Activated naive CD4-positive, alpha-beta T cell treated with anti-CD3 and anti-CD28 coated beads, Interleukin-2, amount 50 U/mL, for 24 hours (primary cell): ENCODE measurements at regions not wholly inside any gene's neighbourhood (a gene's known extent, or its start where the extent isn't known, plus 50 kb on each side); places are given as distances from the start of the nearest gene placed in this dataset.
"Not testable (repeated sequence)": the region's sequence is repeated elsewhere in the genome, so short reads cannot be mapped to it uniquely, and the experiment has no call there.

Source experiments
- H3K27ac Mint-ChIP-seq: one replicate; pipeline ENCODE4 v1.8.0; 2021; ENCODE audit warnings: mild to moderate bottlenecking, mixed read lengths
- H3K27me3 Mint-ChIP-seq: one replicate; pipeline ENCODE4 v1.8.0; 2021; ENCODE audit warnings: mixed read lengths
- H3K36me3 Mint-ChIP-seq: one replicate; pipeline ENCODE4 v1.8.0; 2021; ENCODE audit warnings: mixed read lengths
- H3K4me1 Mint-ChIP-seq: one replicate; pipeline ENCODE4 v1.8.0; 2021; ENCODE audit warnings: mixed read lengths
- H3K4me3 Mint-ChIP-seq: one replicate; pipeline ENCODE4 v1.8.0; 2021; ENCODE audit warnings: mild to moderate bottlenecking, mixed read lengths
- H3K9me3 Mint-ChIP-seq: one replicate; pipeline ENCODE4 v1.8.0; 2021; ENCODE audit warnings: mixed read lengths

GRCh38 chr9:97199683-97200082 lies 107.8 kb upstream of the CCDC180 start:
- not testable (repeated sequence) for H3K4me3 Mint-ChIP-seq, H3K9me3 Mint-ChIP-seq, H3K4me1 Mint-ChIP-seq, H3K27ac Mint-ChIP-seq, H3K27me3 Mint-ChIP-seq
- peaks cover 11% of the 10 kb centered on the region for H3K36me3 Mint-ChIP-seq

DNA sequence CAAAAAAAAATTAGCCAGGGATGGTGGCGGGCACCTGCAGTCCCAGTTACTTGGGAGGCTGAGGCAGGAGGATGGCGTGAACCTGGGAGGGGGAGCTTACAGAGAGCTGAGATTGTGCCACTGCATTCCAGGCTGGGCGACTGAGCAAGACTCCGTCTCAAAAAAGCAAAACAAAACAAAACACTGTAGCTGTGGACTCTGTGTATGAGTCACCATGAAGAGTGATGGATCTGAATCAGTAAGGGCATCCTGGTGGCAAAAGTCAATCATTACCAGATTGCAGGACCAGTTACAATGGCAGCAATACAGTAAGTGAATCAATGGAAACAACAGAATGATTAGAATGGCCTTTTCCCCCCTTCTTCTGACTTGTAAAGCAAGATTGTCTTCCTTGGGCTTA lies 113.7 kb upstream of the CCDC180 start:
- not testable (repeated sequence) for H3K27ac Mint-ChIP-seq, H3K4me3 Mint-ChIP-seq, H3K4me1 Mint-ChIP-seq, H3K27me3 Mint-ChIP-seq, H3K36me3 Mint-ChIP-seq, H3K9me3 Mint-ChIP-seq

DNA sequence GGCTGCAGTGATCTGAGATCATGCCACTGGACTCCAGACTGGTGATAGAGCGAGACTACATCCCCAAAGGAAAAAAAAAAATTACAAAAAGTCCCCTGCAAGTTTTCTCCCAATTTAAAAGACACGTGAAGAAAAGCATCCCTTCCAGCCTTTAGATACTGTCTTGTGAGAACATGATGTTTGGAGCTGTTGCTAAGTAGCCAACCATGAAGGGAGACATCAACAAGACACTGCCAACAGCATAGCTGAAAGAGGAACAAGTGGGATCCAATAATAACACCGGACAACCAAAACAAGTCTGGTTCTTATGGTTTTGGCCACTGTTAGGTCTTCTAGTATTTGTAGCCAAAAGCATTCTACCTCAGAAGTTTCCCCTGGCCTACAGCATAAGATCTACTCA lies 118.9 kb upstream of the CCDC180 start:
- Mint-ChIP-seq H3K4me1 (no peaks in the 10 kb centered on the region), H3K9me3 (no peaks in the 10 kb centered on the region), H3K27ac (no peak overlapping the region), H3K4me3 (no peak overlapping the region), H3K36me3 (no peaks in the 10 kb centered on the region), H3K27me3 (no peaks in the 10 kb centered on the region)

GRCh38 chr9:97187706-97188105 lies 119.8 kb upstream of the CCDC180 start:
- H3K9me3 Mint-ChIP-seq, H3K27me3 Mint-ChIP-seq, H3K36me3 Mint-ChIP-seq, H3K27ac Mint-ChIP-seq, H3K4me3 Mint-ChIP-seq, H3K4me1 Mint-ChIP-seq: not testable (repeated sequence)

DNA sequence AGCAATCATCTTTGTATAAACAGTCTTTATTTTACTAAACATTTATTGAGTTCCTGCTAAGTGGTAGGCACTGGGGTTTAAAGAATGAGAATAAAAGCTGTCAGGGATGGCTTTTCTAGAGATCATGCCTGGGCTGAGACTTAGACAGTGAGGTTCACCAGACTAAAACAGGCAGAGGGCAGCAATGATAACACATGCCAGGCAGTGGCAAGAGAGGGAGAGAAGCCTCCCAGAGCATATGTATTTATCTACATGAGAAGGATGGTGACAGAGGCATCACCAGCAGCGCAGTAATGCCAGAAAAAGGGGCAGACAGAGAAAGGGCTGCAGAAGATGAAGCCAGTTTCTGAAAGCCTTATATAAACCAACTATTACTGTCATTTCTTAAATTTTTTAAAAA lies 121.0 kb upstream of the CCDC180 start:
- Mint-ChIP-seq H3K27ac (no peak overlapping the region), H3K4me3 (no peak overlapping the region), H3K27me3 (no peaks in the 10 kb centered on the region), H3K36me3 (peaks cover 3% of the 10 kb centered on the region), H3K9me3 (no peaks in the 10 kb centered on the region), H3K4me1 (no peaks in the 10 kb centered on the region)

DNA sequence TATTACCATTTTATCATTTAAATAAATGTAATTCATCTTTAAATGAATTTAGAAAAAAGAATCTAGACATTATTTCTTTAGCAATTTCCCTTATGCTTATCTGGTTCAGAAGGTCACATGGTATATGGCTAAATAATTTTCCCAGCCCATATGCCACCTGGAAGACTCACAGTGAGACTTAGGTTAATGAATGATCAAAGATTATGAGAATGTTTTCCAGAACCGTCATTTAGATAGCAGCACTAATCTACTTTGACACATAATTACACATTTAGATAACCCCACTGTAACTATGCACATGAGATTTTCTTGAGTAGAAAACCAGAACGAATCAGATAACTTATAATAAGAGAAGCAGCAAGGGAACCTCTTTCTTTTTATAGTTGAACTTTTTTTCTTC lies 124.9 kb upstream of the CCDC180 start:
- not testable (repeated sequence) for H3K27me3 Mint-ChIP-seq, H3K4me1 Mint-ChIP-seq, H3K27ac Mint-ChIP-seq, H3K4me3 Mint-ChIP-seq, H3K36me3 Mint-ChIP-seq, H3K9me3 Mint-ChIP-seq

GRCh38 chr9:97179616-97180015 lies 127.8 kb upstream of the CCDC180 start:
- peaks cover 3% of the 10 kb centered on the region for H3K36me3 Mint-ChIP-seq
- peaks cover under 1% of the 10 kb centered on the region for H3K9me3 Mint-ChIP-seq
- H3K4me1 Mint-ChIP-seq: no peaks in the 10 kb centered on the region
- no peaks in the 10 kb centered on the region for H3K27me3 Mint-ChIP-seq
- H3K27ac Mint-ChIP-seq: no peak overlapping the region
- H3K4me3 Mint-ChIP-seq: no peak overlapping the region

DNA sequence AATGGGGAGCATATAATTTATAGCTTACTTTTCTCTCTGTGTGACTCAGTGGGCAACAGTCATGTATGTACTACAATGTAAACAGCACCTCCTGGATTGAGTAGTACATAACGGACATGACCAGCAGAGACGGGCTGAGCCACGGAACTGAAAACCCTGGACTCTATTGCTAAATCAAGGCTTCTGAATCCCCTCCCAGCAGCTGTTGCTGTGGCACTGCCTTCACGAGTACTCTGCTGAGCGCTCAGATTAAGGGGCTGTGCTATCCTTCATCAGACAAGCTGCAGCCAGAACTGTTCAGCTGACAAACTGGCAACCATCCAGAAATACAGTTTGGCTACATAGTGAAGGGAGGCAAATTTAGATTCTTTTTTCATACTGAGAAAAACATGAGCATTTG lies 131.3 kb upstream of the CCDC180 start:
- no peak overlapping the region for H3K27ac Mint-ChIP-seq
- H3K36me3 Mint-ChIP-seq: peaks cover 5% of the 10 kb centered on the region
- H3K27me3 Mint-ChIP-seq: no peaks in the 10 kb centered on the region
- no peaks in the 10 kb centered on the region for H3K4me1 Mint-ChIP-seq
- no peak overlapping the region for H3K4me3 Mint-ChIP-seq
- peaks cover 8% of the 10 kb centered on the region for H3K9me3 Mint-ChIP-seq

DNA sequence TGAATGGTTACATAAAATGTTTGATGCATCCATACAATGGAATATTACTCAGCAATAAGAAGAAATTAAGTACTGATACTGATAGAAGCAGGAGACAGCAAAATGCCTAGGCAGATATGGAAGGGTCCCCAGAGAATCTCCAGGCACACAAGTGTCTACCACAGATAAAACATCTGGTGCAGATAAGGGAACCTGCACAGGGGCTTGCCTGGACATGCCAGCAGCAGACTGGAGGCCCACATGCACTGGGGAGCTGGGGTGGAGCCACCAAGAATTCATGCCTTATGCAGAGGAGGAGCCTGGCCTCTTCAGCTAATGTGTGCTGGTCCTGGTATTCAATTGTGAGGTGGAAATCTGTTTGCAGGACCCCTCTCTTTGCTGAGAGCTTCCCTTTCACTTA lies 129.2 kb upstream of the CTSV start:
- H3K27me3 Mint-ChIP-seq, H3K4me3 Mint-ChIP-seq, H3K36me3 Mint-ChIP-seq, H3K4me1 Mint-ChIP-seq, H3K27ac Mint-ChIP-seq, H3K9me3 Mint-ChIP-seq: not testable (repeated sequence)

- not testable (repeated sequence) for H3K27ac Mint-ChIP-seq, H3K36me3 Mint-ChIP-seq, H3K4me1 Mint-ChIP-seq, H3K27me3 Mint-ChIP-seq, H3K4me3 Mint-ChIP-seq, H3K9me3 Mint-ChIP-seq
These were observed 127.7 kb upstream of the CTSV start for GRCh38 chr9:97166496-97167138.

DNA sequence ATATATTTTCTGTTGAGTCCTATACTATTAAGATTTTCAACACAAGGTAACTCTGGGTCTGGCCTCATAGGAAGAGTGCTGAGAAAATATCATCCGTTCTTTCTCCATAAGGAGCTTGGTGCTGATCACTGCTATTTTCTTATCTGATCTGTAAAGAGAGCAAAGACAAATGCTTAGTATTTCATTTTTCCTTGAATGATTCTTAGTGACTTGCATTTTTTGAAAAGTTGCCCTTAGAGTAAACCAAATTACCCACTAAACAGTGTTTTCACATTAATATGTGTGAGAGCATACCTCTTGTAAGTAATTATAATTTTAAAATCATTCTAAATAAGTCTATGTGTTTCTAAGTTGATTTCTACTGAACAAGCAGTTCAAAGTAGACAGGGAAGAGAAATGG lies 121.3 kb upstream of the CTSV start:
- H3K27ac Mint-ChIP-seq: no peak overlapping the region
- H3K9me3 Mint-ChIP-seq: no peaks in the 10 kb centered on the region
- no peaks in the 10 kb centered on the region for H3K4me1 Mint-ChIP-seq
- H3K27me3 Mint-ChIP-seq: no peaks in the 10 kb centered on the region
- H3K36me3 Mint-ChIP-seq: peaks cover 3% of the 10 kb centered on the region
- H3K4me3 Mint-ChIP-seq: no peak overlapping the region

DNA sequence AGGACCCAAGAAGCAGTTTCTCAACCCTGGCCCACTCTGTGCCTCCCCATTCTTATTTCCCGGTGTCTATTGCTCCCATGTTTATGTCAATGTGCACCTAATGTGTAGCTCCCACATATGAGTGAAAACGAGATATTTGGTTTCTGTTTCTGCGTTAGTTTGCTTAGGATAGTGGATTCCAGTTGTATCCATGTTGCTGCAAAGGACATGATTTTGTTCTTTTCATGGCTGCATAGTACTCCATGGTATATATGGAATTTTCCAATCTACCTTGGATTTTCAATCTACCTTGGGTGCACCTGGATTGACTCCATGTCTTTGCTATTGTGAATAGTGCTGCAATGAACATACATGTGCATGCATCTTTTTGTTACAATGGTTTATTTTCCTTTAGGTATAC lies 119.8 kb upstream of the CTSV start:
- not testable (repeated sequence) for H3K4me3 Mint-ChIP-seq, H3K9me3 Mint-ChIP-seq, H3K27ac Mint-ChIP-seq

GRCh38 chr9:97155441-97155840 lies 116.5 kb upstream of the CTSV start:
- H3K36me3 Mint-ChIP-seq, H3K27ac Mint-ChIP-seq, H3K4me1 Mint-ChIP-seq, H3K27me3 Mint-ChIP-seq, H3K4me3 Mint-ChIP-seq, H3K9me3 Mint-ChIP-seq: not testable (repeated sequence)

More for the DNA sequence above, 119.8 kb upstream of the CTSV start:
- not testable (repeated sequence) for H3K36me3 Mint-ChIP-seq, H3K4me1 Mint-ChIP-seq, H3K27me3 Mint-ChIP-seq

GRCh38 chr9:97153967-97154366 lies 115.0 kb upstream of the CTSV start:
- H3K9me3 Mint-ChIP-seq: no peaks in the 10 kb centered on the region
- no peaks in the 10 kb centered on the region for H3K4me1 Mint-ChIP-seq
- no peaks in the 10 kb centered on the region for H3K27me3 Mint-ChIP-seq
- H3K27ac Mint-ChIP-seq: no peak overlapping the region
- peaks cover 1% of the 10 kb centered on the region for H3K36me3 Mint-ChIP-seq
- no peak overlapping the region for H3K4me3 Mint-ChIP-seq

GRCh38 chr9:97153160-97153559 lies 114.2 kb upstream of the CTSV start:
- not testable (repeated sequence) for H3K4me3 Mint-ChIP-seq, H3K27ac Mint-ChIP-seq, H3K36me3 Mint-ChIP-seq, H3K9me3 Mint-ChIP-seq, H3K4me1 Mint-ChIP-seq, H3K27me3 Mint-ChIP-seq

- not testable (repeated sequence) for H3K27ac Mint-ChIP-seq, H3K4me1 Mint-ChIP-seq, H3K9me3 Mint-ChIP-seq, H3K4me3 Mint-ChIP-seq, H3K27me3 Mint-ChIP-seq, H3K36me3 Mint-ChIP-seq
These were observed 111.5 kb upstream of the CTSV start for GRCh38 chr9:97150471-97150870.

- H3K36me3 Mint-ChIP-seq, H3K4me3 Mint-ChIP-seq, H3K27me3 Mint-ChIP-seq, H3K27ac Mint-ChIP-seq, H3K4me1 Mint-ChIP-seq, H3K9me3 Mint-ChIP-seq: not testable (repeated sequence)
These were observed 109.5 kb upstream of the CTSV start for GRCh38 chr9:97148428-97148827.

DNA sequence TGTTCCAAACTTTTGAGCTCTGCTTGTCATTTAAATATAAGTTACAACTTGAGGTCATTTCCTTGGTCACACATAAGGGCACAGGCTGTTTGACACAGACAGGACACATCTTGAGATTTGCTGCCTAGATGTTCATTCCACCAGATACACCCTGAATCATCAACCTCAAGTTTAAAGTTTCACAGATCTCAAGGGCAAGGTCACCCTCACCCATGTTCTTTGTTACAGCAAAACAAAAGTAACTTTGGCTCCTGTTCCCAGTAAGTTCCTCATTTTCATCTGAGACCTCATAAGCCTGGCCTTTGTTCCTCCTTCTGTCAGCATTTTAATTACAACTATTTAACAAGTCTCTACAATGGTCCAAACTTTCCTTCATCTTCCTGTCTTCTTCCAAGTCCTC lies 106.7 kb upstream of the CTSV start:
- not testable (repeated sequence) for H3K4me3 Mint-ChIP-seq, H3K27me3 Mint-ChIP-seq, H3K27ac Mint-ChIP-seq, H3K9me3 Mint-ChIP-seq, H3K4me1 Mint-ChIP-seq, H3K36me3 Mint-ChIP-seq
